Fibroblast of pulmonary artery (primary cell): ENCODE measurements at regions not wholly inside any gene's neighbourhood (a gene's known extent, or its start where the extent isn't known, plus 50 kb on each side); places are given as distances from the start of the nearest gene placed in this dataset.

Experiments used
- DNase-seq: peaks from one replicate; pipeline ENCODE4 v3.0.0-alpha.2; 2010; ENCODE audit warnings: low read depth
- H3K4me3 ChIP-seq: replicated peaks from 2 replicates; pipeline ENCODE4 v1.5.1; 2011; ENCODE audit warnings: low read depth, mild to moderate bottlenecking, control low read depth, low read length, moderate library complexity
- TF ChIP-seq, protein P1 (sequence below): IDR thresholded peaks from 2 replicates; pipeline ENCODE4 v1.5.1; 2011; ENCODE audit warnings: mild to moderate bottlenecking, control low read depth, low read length, inconsistent platforms; ENCODE audit errors: missing control alignments

DNA sequence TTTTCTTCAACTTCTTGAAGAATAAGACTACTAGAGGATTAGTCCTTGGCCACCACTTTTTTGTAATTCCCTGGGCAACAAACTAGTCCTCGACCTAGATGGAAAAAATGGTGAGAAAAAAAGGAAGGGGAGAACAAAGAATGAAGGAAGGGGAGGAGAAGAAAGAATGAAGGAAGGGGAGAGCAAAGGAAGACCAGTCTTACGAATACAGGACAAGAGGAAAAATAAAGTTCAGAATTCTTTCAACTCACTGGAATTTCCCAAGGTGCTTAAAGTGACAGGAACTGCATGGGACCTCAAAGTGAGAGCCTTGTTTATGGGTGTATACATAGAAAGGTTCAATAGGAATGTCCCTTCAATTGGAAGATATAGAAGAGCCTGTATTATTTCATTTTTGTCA, 509.3 kb upstream of the JARID2 start:
- TF ChIP-seq, protein P1, sequence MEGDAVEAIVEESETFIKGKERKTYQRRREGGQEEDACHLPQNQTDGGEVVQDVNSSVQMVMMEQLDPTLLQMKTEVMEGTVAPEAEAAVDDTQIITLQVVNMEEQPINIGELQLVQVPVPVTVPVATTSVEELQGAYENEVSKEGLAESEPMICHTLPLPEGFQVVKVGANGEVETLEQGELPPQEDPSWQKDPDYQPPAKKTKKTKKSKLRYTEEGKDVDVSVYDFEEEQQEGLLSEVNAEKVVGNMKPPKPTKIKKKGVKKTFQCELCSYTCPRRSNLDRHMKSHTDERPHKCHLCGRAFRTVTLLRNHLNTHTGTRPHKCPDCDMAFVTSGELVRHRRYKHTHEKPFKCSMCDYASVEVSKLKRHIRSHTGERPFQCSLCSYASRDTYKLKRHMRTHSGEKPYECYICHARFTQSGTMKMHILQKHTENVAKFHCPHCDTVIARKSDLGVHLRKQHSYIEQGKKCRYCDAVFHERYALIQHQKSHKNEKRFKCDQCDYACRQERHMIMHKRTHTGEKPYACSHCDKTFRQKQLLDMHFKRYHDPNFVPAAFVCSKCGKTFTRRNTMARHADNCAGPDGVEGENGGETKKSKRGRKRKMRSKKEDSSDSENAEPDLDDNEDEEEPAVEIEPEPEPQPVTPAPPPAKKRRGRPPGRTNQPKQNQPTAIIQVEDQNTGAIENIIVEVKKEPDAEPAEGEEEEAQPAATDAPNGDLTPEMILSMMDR, result no peak
- H3K4me3 ChIP-seq, result no peak overlapping the region
- no peak for DNase-seq

DNA sequence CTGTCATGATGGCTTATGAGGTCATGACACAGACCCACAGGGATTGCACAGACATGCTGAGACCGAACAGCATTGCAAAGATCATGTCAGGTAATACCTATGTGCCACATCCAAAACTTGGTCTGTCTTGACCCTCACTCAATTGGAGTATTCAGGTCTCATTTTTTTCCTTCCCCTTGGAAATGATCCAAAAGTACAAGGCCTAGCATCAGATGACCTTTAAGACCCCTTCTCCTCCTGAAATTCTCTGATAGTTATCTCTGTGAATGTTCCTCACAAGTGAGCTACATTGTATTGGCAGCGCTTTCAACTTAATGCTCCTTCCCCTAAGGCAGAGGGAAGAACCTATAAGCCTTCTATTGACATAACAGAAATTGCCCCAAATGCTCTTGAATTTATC, 507.4 kb upstream of the JARID2 start:
- H3K4me3 ChIP-seq, result no peak overlapping the region
- TF ChIP-seq, protein P1, result no peak
- DNase-seq, result no peak

DNA sequence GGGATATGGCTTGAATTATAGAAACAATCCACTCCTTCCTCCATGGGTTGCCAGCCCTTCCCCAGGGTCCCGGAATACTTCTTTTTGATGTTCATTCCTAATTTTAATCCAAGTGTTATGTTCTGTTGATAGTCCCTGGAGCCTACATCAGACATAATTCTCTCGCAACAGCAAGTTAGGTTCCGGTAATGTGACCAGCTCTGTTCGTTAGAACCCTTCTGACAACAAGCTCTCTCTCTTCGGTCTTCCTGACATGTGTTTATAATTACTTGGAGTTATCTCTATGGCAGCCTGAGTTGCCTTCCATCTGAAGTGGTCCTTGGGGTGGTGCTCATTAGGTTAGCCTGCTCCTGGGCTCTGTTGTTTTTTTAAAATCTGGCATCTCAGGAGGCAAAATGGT, 506.9 kb upstream of the JARID2 start:
- no peak for DNase-seq
- TF ChIP-seq, protein P1, result no peak
- H3K4me3 ChIP-seq, result no peak overlapping the region

DNA sequence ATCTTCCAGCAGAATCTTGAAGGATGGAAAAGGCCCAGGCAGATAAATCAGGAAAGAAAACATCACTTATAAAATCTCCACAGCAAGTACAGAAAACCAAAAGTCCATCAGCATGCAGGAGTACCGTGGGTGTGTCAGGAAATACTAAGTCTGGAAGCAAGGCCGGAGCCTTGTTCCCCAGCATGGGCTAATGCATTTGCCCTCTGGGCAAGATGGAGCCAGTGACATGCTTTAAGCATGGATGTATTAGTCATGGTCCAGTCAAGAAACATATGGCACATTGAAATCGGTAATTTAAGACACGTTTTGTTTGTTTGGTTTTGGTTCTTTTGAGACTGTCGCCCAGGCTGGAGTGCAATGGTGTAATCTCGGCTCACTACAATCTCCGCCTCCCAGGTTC, 506.0 kb upstream of the JARID2 start:
- DNase-seq, result no peak
- no peak overlapping the region for H3K4me3 ChIP-seq
- TF ChIP-seq, protein P1, result no peak

DNA sequence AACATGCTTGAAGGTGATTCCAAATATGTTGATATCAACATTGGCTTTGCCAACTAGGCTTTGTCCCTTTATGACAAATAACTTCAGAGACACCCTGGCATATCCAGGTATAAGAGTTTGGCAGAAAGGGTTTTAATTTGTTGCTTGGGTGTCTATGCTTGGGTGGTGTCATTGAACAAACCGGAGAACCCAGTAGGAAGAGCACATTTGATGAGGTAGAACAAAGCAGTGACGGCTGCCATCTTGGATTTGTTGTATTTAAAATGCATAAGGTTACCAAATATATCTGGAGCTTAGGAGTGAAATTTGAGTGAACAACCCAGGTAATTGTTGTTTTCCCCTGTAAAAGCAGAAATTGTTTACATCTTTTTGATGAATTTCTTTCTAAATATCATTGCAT, 503.7 kb upstream of the JARID2 start:
- DNase-seq, result no peak
- TF ChIP-seq, protein P1, result no peak

DNA sequence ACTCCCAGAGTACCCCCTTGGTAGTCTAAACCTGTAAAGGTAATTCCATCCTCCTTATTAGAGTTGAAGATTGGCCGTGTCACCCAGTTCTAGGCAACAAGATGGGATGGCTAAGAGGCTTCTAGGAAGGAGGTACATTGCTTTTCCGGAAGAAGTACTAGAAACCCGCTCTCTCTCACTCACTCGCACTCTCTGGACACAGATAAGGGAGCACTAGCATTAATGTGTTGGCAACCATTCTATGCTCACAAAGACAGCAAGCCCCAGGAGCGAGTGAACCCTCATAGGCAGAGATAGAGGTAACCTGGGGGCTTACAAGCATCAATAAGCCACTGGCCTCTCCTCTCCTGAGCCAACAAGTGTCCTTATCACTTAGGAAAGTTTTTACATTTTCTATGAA, 503.2 kb upstream of the JARID2 start:
- DNase-seq, result no peak
- TF ChIP-seq, protein P1, result no peak
- H3K4me3 ChIP-seq, result no peak overlapping the region

More for the DNA sequence above, 503.7 kb upstream of the JARID2 start:
- H3K4me3 ChIP-seq, result no peak overlapping the region

DNA sequence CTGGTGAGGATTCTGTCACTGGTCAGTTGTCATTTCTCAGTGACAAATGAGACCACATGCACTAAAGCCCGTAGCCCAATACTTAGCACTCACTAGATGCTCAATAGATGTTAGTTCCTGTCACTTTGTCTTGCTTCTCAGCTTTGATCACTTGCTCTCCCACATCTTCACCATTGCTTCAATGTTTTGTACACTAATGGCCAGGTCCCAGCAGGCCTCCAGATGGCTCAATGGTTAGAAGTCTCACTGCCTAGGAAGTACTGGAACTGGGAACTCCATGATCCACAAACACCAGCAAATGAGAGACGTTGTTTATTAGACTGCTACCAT, 502.8 kb upstream of the JARID2 start:
- TF ChIP-seq, protein P1, result no peak
- DNase-seq, result no peak
- no peak overlapping the region for H3K4me3 ChIP-seq
